Skeletal muscle satellite cell (primary cell): ENCODE measurements at regions not wholly inside any gene's neighbourhood (a gene's known extent, or its start where the extent isn't known, plus 50 kb on each side); places are given as distances from the start of the nearest gene placed in this dataset.

Source experiments
- H3K27me3 ChIP-seq: 2 replicates; pipeline ENCODE4 v1.7.0; 2013; ENCODE audit warnings: low read length; ENCODE audit not compliant: control insufficient read depth, insufficient read depth
- H3K36me3 ChIP-seq: 2 replicates; pipeline ENCODE4 v1.7.0; 2013; ENCODE audit warnings: mild to moderate bottlenecking, control low read depth, low read length; ENCODE audit not compliant: insufficient read depth
- H3K4me1 ChIP-seq: 2 replicates; pipeline ENCODE4 v1.7.0; 2013; ENCODE audit warnings: low read length; ENCODE audit not compliant: control insufficient read depth, insufficient read depth
- H3K4me2 ChIP-seq: 2 replicates; pipeline ENCODE4 v1.7.0; 2013; ENCODE audit warnings: mild to moderate bottlenecking, low read length
- H3K4me3 ChIP-seq: 2 replicates; pipeline ENCODE4 v1.7.0; 2013; ENCODE audit warnings: low read length
- H3K9ac ChIP-seq: 2 replicates; pipeline ENCODE4 v1.7.0; 2013; ENCODE audit warnings: mild to moderate bottlenecking, low read depth, low read length, moderate library complexity
- H3K9me3 ChIP-seq: replicated peaks from 2 replicates; pipeline ENCODE4 v1.7.0; 2013; ENCODE audit warnings: mild to moderate bottlenecking, control low read depth, low read length

DNA sequence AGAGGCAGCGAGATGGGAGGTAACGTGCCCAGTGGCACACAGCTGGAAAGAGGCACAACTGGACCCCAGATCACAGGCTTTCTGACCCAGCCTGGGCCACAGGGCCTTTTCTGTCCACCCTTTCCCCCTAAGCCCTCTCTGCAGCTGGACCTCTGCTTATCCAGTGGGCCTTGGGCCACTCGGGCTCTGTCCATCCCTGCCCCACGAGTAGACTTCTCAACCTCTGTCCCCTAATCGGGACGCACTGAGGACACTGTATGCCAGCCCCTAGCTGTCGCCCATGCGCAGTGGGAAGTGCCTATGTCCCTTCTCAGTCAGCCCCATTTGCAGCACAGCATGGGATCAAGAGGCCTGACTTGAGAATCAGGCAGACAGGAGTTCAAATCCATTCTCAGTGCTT is 65.6 kb upstream of the NEURL1B start:
- peaks cover 79% of the 10 kb centered on the region for H3K27me3 ChIP-seq

GRCh38 chr5:172574871-172575223 is 66.2 kb upstream of the NEURL1B start:
- H3K36me3 ChIP-seq: no peaks in the 10 kb centered on the region
- no peak overlapping the region for H3K4me3 ChIP-seq
- H3K9ac ChIP-seq: no peak overlapping the region
- H3K9me3 ChIP-seq: peaks cover 7% of the 10 kb centered on the region
- peaks cover 79% of the 10 kb centered on the region for H3K27me3 ChIP-seq
- H3K4me2 ChIP-seq: no peak overlapping the region
- H3K4me1 ChIP-seq: no peaks in the 10 kb centered on the region

More for the DNA sequence above, 65.6 kb upstream of the NEURL1B start:
- no peaks in the 10 kb centered on the region for H3K36me3 ChIP-seq
- H3K9ac ChIP-seq: no peak overlapping the region
- no peaks in the 10 kb centered on the region for H3K4me1 ChIP-seq
- no peak overlapping the region for H3K4me3 ChIP-seq
- peaks cover 7% of the 10 kb centered on the region for H3K9me3 ChIP-seq
- no peak overlapping the region for H3K4me2 ChIP-seq

- Histone ChIP-seq H3K4me3 (no peak overlapping the region), H3K9ac (no peak overlapping the region), H3K4me1 (no peaks in the 10 kb centered on the region), H3K36me3 (no peaks in the 10 kb centered on the region), H3K4me2 (no peak overlapping the region), H3K27me3 (peaks cover 79% of the 10 kb centered on the region), H3K9me3 (peaks cover 7% of the 10 kb centered on the region)
Observed at GRCh38 chr5:172573986-172574870, 66.8 kb upstream of the NEURL1B start.

- Histone ChIP-seq H3K9ac (no peak overlapping the region), H3K36me3 (no peaks in the 10 kb centered on the region), H3K9me3 (peaks cover 7% of the 10 kb centered on the region), H3K4me3 (no peak overlapping the region), H3K4me2 (no peak overlapping the region), H3K27me3 (peaks cover 78% of the 10 kb centered on the region), H3K4me1 (no peaks in the 10 kb centered on the region)
Observed at GRCh38 chr5:172573120-172573882, 67.8 kb upstream of the NEURL1B start.

DNA sequence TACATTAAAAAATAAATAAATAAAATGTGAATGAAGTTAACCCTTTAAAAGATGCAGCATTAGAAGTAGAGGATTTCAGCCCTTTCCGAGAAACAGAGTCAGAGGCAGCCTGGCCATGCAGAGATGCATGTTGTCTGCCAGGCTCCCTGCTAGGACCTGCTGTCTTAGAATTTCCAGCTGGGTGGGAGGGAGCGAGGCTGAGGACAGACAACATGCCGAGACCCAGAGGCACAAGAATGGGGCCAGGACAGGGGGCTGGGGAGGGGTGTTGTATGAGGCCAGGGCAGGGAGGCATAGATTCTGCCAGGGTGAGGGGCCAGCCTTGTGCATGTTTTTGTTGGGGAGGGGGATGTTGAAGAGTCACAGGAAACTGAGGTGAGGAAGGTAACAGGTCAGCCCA is 68.6 kb upstream of the NEURL1B start:
- Histone ChIP-seq H3K4me2 (no peak overlapping the region), H3K36me3 (no peaks in the 10 kb centered on the region), H3K27me3 (peaks cover 71% of the 10 kb centered on the region), H3K4me1 (no peaks in the 10 kb centered on the region), H3K4me3 (no peak overlapping the region), H3K9me3 (peaks cover 7% of the 10 kb centered on the region), H3K9ac (no peak overlapping the region)

- Histone ChIP-seq H3K36me3 (no peaks in the 10 kb centered on the region), H3K4me1 (no peaks in the 10 kb centered on the region), H3K27me3 (peaks cover 73% of the 10 kb centered on the region), H3K4me2 (no peak overlapping the region), H3K4me3 (no peak overlapping the region), H3K9me3 (peaks cover 7% of the 10 kb centered on the region), H3K9ac (no peak overlapping the region)
Observed at GRCh38 chr5:172571892-172572291, 69.2 kb upstream of the NEURL1B start.

DNA sequence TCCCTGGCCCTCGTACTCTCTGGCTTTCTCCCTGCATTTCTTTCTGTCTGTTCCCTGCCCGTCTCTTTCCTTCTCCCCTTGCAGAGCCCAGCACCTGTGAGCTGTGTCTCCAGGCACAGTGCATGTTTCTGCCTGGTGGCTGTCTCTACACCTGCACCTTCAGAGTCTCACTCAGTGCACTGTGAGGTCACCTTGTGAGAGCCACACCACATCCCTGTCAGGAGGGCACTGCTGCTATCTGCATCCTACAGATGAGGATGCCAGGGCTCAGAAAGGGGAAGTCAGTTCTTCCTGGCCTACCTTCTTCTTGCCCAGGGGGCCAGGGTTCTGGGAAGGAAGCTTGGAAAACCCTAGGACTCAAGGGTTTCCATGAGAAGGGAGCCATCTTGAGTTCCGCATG is 69.7 kb upstream of the NEURL1B start:
- H3K4me3 ChIP-seq: no peak overlapping the region
- H3K4me1 ChIP-seq: no peaks in the 10 kb centered on the region
- H3K9ac ChIP-seq: no peak overlapping the region
- H3K27me3 ChIP-seq: peaks cover 78% of the 10 kb centered on the region
- peaks cover 7% of the 10 kb centered on the region for H3K9me3 ChIP-seq
- no peak overlapping the region for H3K4me2 ChIP-seq
- H3K36me3 ChIP-seq: no peaks in the 10 kb centered on the region

GRCh38 chr5:172570594-172571334 is 70.3 kb upstream of the NEURL1B start:
- H3K9ac ChIP-seq: no peak overlapping the region
- H3K27me3 ChIP-seq: peaks cover 78% of the 10 kb centered on the region
- H3K9me3 ChIP-seq: peaks cover 7% of the 10 kb centered on the region

DNA sequence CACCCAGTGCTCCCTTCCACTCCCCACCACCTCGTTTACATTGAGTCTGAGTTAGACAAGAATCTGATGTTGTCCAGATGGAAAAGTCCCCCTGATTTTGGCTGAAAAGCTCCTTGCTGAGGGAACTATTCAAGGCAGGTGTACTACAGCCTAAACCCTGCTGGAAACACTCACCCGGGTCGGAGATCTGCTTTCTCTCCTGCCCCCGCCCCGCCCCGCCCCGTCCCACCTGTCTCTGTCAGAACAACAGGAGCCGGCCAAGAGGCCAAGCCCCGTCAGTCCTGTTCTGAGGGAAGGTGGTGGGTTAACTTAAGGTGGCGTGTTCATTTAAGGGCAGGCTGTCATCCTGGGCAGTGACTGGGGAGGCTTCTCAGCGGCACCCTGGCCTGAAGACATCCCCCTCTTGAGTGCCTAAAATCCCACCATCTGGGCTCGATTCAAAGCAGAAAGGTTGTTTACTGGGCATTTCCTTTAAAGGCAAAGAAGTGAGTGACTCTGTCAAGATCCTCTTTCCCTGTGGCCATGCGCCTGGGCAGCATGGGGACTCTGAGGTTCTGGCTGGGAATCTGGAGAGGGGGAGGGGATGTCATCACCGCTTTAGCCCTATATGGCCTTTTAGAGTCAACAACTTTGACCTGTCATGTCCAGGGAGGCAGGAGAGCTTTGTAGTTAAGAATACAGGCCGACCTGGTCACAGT is 71.1 kb upstream of the NEURL1B start:
- Histone ChIP-seq H3K4me1 (no peaks in the 10 kb centered on the region), H3K4me2 (no peak overlapping the region), H3K36me3 (no peaks in the 10 kb centered on the region), H3K9ac (no peak overlapping the region), H3K27me3 (peaks cover 78% of the 10 kb centered on the region), H3K9me3 (peaks cover 7% of the 10 kb centered on the region), H3K4me3 (no peak overlapping the region)

More at GRCh38 chr5:172570594-172571334, 70.3 kb upstream of the NEURL1B start:
- no peak overlapping the region for H3K4me3 ChIP-seq
- H3K4me1 ChIP-seq: no peaks in the 10 kb centered on the region
- H3K36me3 ChIP-seq: no peaks in the 10 kb centered on the region
- no peak overlapping the region for H3K4me2 ChIP-seq

GRCh38 chr5:172568308-172568910 is 72.7 kb upstream of the NEURL1B start:
- H3K9me3 ChIP-seq: peaks cover 2% of the 10 kb centered on the region
- no peak overlapping the region for H3K9ac ChIP-seq
- no peaks in the 10 kb centered on the region for H3K36me3 ChIP-seq
- peaks cover 82% of the 10 kb centered on the region for H3K27me3 ChIP-seq
- H3K4me2 ChIP-seq: no peak overlapping the region
- H3K4me3 ChIP-seq: no peak overlapping the region
- no peaks in the 10 kb centered on the region for H3K4me1 ChIP-seq
